SK-N-SH (cell line): ENCODE measurements at regions not wholly inside any gene's neighbourhood (a gene's known extent, or its start where the extent isn't known, plus 50 kb on each side); places are given as distances from the start of the nearest gene placed in this dataset.

ENCODE experiments used
- CTCF ChIA-PET: fragments of 300-600, 350-600 bp; formaldehyde crosslinking; extraction: SDS; loops from one replicate; lab custom pipeline; 2021; lab: Yijun Ruan, JAX
- POLR2A ChIA-PET: fragments of 350-600 bp; sonication (Branson Sonifier 250); formaldehyde crosslinking; extraction: SDS; loops from one replicate; lab custom pipeline; 2020; ENCODE audit warnings: antibody characterized with exemption, inconsistent platforms; lab: Yijun Ruan, JAX
- DNase-seq: peaks from one replicate; pipeline ENCODE4 v3.0.0; 2012
- H2AFZ ChIP-seq: fragments of 200-600 bp; sonication (generic); 2 replicates; pipeline ENCODE4 v1.8.1; 2016; ENCODE audit warnings: antibody characterized with exemption, mild to moderate bottlenecking, low read depth
- H3F3A ChIP-seq: fragments of 200-600 bp; sonication (generic); replicated peaks from 2 replicates; pipeline ENCODE3; 2016; ENCODE audit warnings: antibody characterized with exemption, mild to moderate bottlenecking; ENCODE audit not compliant: insufficient read depth
- H3K27ac ChIP-seq, 2 experiments: fragments of 200-500 bp in 1 of 2; fragments of 200-600 bp in 1 of 2; sonication (Bioruptor generic) in 1 of 2; sonication (generic), shearing (Covaris generic) in 1 of 2; 2 replicates each; pipeline versions ENCODE4 v1.5.1 to v1.6.1; 2014 to 2016; ENCODE audit warnings: low read depth in 2 of 2, inconsistent platforms in 1 of 2, low read length in 1 of 2, mild to moderate bottlenecking in 1 of 2, mixed read lengths in 1 of 2
- H3K27me3 ChIP-seq: fragments of 200-600 bp; sonication (generic), shearing (Covaris generic); 2 replicates; pipeline ENCODE4 v1.6.1; 2016; ENCODE audit warnings: mixed run types; ENCODE audit not compliant: insufficient read depth
- H3K36me3 ChIP-seq, 2 experiments: fragments of 200-500 bp in 1 of 2; fragments of 200-600 bp in 1 of 2; sonication (Bioruptor generic) in 1 of 2; sonication (generic) in 1 of 2; replicated peaks in 1 of 2; 2 replicates each; pipeline versions ENCODE3 to v1.5.1; 2014 to 2016; ENCODE audit warnings: low read length in 1 of 2, mild to moderate bottlenecking in 1 of 2; ENCODE audit not compliant: insufficient read depth in 2 of 2, control insufficient read depth in 1 of 2
- H3K4me1 ChIP-seq, 2 experiments: fragments of 200-500 bp in 1 of 2; fragments of 200-600 bp in 1 of 2; sonication (Bioruptor generic) in 1 of 2; sonication (generic), shearing (Covaris generic) in 1 of 2; 2 replicates each; pipeline versions ENCODE4 v1.5.1 to v1.6.1; 2014 to 2016; ENCODE audit warnings: low read depth in 1 of 2, low read length in 1 of 2, mixed run types in 1 of 2; ENCODE audit not compliant: insufficient read depth in 2 of 2, control insufficient read depth in 1 of 2
- H3K4me2 ChIP-seq: fragments of 200-600 bp; sonication (generic), shearing (Covaris generic); 2 replicates; pipeline ENCODE4 v1.6.1; 2017; ENCODE audit warnings: mixed run types
- H3K4me3 ChIP-seq, 2 experiments: fragments of 200-500 bp in 1 of 2; fragments of 200-600 bp in 1 of 2; sonication (Bioruptor generic) in 1 of 2; sonication (generic), shearing (Covaris generic) in 1 of 2; 2 replicates each; pipeline versions ENCODE4 v1.5.1 to v1.8.1; 2014 to 2016; ENCODE audit warnings: low read depth in 2 of 2, inconsistent platforms in 1 of 2, low read length in 1 of 2, mild to moderate bottlenecking in 1 of 2, mixed read lengths in 1 of 2, moderate library complexity in 1 of 2
- H3K79me2 ChIP-seq: fragments of 200-600 bp; sonication (generic); 2 replicates; pipeline ENCODE4 v1.8.1; 2017; ENCODE audit warnings: mild to moderate bottlenecking; ENCODE audit not compliant: insufficient read depth
- H3K9ac ChIP-seq: fragments of 200-600 bp; sonication (generic); 2 replicates; pipeline ENCODE4 v1.6.1; 2017; ENCODE audit warnings: mixed run types
- H3K9me2 ChIP-seq: fragments of 200-600 bp; sonication (generic); 2 replicates; pipeline ENCODE4 v1.6.1; 2017; ENCODE audit warnings: mixed run types
- H3K9me3 ChIP-seq: fragments of 200-600 bp; sonication (generic); 2 replicates; pipeline ENCODE4 v1.6.1; 2017; ENCODE audit warnings: mixed run types, mild to moderate bottlenecking, moderate library complexity
- H4K20me1 ChIP-seq: fragments of 200-600 bp; sonication (generic); 2 replicates; pipeline ENCODE4 v1.6.1; 2017; ENCODE audit warnings: mild to moderate bottlenecking, mixed run types; ENCODE audit not compliant: insufficient read depth
- ELF1 ChIP-seq: IDR thresholded peaks from 2 replicates; pipeline ENCODE4 v1.4.0; 2012
- EZH2phosphoT487 ChIP-seq: fragments of 200-600 bp; sonication (generic); IDR thresholded peaks from 2 replicates; pipeline ENCODE4 v1.6.1; 2017; ENCODE audit warnings: low read depth, mixed run types, mild to moderate bottlenecking, antibody characterized with exemption, moderate library complexity, borderline replicate concordance
- FOSL2 ChIP-seq: IDR thresholded peaks from 2 replicates; pipeline ENCODE4 v1.4.0; 2012; ENCODE audit warnings: low read depth, mild to moderate bottlenecking, moderate library complexity, borderline replicate concordance
- FOXJ3 ChIP-seq: sonication (generic); formaldehyde crosslinking; IDR thresholded peaks from 2 replicates; pipeline ENCODE4 v1.5.1; 2020; ENCODE audit warnings: mild to moderate bottlenecking, missing genetic modification reagents
- FOXM1 ChIP-seq: IDR thresholded peaks from 2 replicates; pipeline ENCODE4 v1.4.0; 2012; ENCODE audit warnings: low read depth, mild to moderate bottlenecking
- GABPA ChIP-seq: IDR thresholded peaks from 2 replicates; pipeline ENCODE4 v1.4.0; 2012; ENCODE audit warnings: low read depth, mild to moderate bottlenecking
- MEF2A ChIP-seq: IDR thresholded peaks from 2 replicates; pipeline ENCODE4 v1.4.0; 2012; ENCODE audit warnings: low read depth, borderline replicate concordance
- NRF1 ChIP-seq: IDR thresholded peaks from 2 replicates; pipeline ENCODE4 v1.6.1; 2012; ENCODE audit warnings: low read depth, mild to moderate bottlenecking, low read length
- RAD21 ChIP-seq: IDR thresholded peaks from 2 replicates; pipeline ENCODE4 v1.6.1; 2012; ENCODE audit warnings: mild to moderate bottlenecking, low read length
- RFX5 ChIP-seq: IDR thresholded peaks from 2 replicates; pipeline ENCODE4 v1.6.1; 2012; ENCODE audit warnings: mild to moderate bottlenecking, improper control_type of control experiment, low read length
- TEAD4 ChIP-seq: IDR thresholded peaks from 2 replicates; pipeline ENCODE4 v1.4.0; 2012; ENCODE audit warnings: mild to moderate bottlenecking, borderline replicate concordance; ENCODE audit not compliant: insufficient read depth
- WGBS: methylation state at CpG from one replicate; pipeline ENCODE4 v1.1.6; 2017; ENCODE audit warnings: low lambda C conversion rate; 5-methylcytosine and 5-hydroxymethylcytosine counted together
- TF ChIP-seq, protein P1 (sequence below): fragments of 200-600 bp; sonication (generic); IDR thresholded peaks from 2 replicates; pipeline ENCODE4 v1.6.1; 2017; ENCODE audit warnings: antibody characterized with exemption, mild to moderate bottlenecking, moderate library complexity
- TF ChIP-seq, protein P2 (sequence below): IDR thresholded peaks from 2 replicates; pipeline ENCODE4 v1.4.0; 2012; ENCODE audit warnings: low read depth
- TF ChIP-seq, protein P3 (sequence below): IDR thresholded peaks from 2 replicates; pipeline ENCODE4 v1.4.0; 2012; ENCODE audit warnings: low read depth, borderline replicate concordance
- TF ChIP-seq, protein P4 (sequence below): IDR thresholded peaks from 2 replicates; pipeline ENCODE4; 2012
- TF ChIP-seq, protein P5 (sequence below): IDR thresholded peaks from 2 replicates; pipeline ENCODE4 v1.4.0; 2012; ENCODE audit warnings: low read depth, borderline replicate concordance
- TF ChIP-seq, protein P6 (sequence below): IDR thresholded peaks from 2 replicates; pipeline ENCODE4 v1.6.1; 2012; ENCODE audit warnings: mild to moderate bottlenecking, low read depth, low read length, moderate library complexity

DNA sequence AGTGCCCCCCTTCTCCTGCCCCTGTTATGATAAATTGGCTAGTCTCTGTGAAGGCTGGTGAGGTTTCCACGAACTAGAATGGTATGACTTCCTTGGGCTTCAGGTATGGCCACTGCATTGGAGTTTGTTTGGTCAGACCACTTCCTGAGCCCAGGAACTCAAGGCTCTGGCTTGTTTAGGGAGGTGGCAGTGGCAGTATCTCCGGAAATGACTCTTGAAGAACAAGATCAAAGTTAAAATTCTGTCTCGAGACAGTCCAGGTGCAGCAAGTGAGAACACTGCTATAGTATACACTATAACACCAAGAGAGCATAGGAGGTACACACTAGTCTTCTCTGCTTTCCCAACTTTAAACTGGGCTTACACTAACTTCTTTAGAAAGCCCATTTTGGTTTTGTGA lies 309.1 kb downstream of the KLF12 start:
- no peak overlapping the region for H3K27ac ChIP-seq
- H3K4me1 ChIP-seq = peaks cover 0 to 2% of the 10 kb centered on the region in 2 experiments; a peak in 1 of 4 replicates
- no peak overlapping the region for H2AFZ ChIP-seq
- WGBS = 98% methylated on average over 3 of the region's 3 CpGs
- H4K20me1 ChIP-seq = no peaks in the 10 kb centered on the region
- H3K9me2 ChIP-seq = no peaks in the 10 kb centered on the region
- no peak overlapping the region for H3K4me2 ChIP-seq
- H3K4me3 ChIP-seq = no peak overlapping the region
- no peaks in the 10 kb centered on the region for H3K27me3 ChIP-seq
- ChIA-PET CTCF (no interaction called here), POLR2A (no interaction called here)
- H3F3A ChIP-seq = no peaks in the 10 kb centered on the region
- no peak for TF ChIP-seq EZH2phosphoT487
- TF ChIP-seq GABPA = no peak
- TF ChIP-seq, protein P1, sequence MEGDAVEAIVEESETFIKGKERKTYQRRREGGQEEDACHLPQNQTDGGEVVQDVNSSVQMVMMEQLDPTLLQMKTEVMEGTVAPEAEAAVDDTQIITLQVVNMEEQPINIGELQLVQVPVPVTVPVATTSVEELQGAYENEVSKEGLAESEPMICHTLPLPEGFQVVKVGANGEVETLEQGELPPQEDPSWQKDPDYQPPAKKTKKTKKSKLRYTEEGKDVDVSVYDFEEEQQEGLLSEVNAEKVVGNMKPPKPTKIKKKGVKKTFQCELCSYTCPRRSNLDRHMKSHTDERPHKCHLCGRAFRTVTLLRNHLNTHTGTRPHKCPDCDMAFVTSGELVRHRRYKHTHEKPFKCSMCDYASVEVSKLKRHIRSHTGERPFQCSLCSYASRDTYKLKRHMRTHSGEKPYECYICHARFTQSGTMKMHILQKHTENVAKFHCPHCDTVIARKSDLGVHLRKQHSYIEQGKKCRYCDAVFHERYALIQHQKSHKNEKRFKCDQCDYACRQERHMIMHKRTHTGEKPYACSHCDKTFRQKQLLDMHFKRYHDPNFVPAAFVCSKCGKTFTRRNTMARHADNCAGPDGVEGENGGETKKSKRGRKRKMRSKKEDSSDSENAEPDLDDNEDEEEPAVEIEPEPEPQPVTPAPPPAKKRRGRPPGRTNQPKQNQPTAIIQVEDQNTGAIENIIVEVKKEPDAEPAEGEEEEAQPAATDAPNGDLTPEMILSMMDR = no peak
- TF ChIP-seq RAD21 = no peak
- TF ChIP-seq, protein P2, sequence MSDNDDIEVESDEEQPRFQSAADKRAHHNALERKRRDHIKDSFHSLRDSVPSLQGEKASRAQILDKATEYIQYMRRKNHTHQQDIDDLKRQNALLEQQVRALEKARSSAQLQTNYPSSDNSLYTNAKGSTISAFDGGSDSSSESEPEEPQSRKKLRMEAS = no peak
- TF ChIP-seq ELF1 = no peak
- TF ChIP-seq, protein P3, sequence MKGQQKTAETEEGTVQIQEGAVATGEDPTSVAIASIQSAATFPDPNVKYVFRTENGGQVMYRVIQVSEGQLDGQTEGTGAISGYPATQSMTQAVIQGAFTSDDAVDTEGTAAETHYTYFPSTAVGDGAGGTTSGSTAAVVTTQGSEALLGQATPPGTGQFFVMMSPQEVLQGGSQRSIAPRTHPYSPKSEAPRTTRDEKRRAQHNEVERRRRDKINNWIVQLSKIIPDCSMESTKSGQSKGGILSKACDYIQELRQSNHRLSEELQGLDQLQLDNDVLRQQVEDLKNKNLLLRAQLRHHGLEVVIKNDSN = no peak
- no peak for TF ChIP-seq MEF2A
- no peaks in the 10 kb centered on the region for H3K9me3 ChIP-seq
- H3K9ac ChIP-seq = no peak overlapping the region
- no peaks in the 10 kb centered on the region for H3K36me3 ChIP-seq
- peaks cover 4% of the 10 kb centered on the region for H3K79me2 ChIP-seq
- no peak for DNase-seq

DNA sequence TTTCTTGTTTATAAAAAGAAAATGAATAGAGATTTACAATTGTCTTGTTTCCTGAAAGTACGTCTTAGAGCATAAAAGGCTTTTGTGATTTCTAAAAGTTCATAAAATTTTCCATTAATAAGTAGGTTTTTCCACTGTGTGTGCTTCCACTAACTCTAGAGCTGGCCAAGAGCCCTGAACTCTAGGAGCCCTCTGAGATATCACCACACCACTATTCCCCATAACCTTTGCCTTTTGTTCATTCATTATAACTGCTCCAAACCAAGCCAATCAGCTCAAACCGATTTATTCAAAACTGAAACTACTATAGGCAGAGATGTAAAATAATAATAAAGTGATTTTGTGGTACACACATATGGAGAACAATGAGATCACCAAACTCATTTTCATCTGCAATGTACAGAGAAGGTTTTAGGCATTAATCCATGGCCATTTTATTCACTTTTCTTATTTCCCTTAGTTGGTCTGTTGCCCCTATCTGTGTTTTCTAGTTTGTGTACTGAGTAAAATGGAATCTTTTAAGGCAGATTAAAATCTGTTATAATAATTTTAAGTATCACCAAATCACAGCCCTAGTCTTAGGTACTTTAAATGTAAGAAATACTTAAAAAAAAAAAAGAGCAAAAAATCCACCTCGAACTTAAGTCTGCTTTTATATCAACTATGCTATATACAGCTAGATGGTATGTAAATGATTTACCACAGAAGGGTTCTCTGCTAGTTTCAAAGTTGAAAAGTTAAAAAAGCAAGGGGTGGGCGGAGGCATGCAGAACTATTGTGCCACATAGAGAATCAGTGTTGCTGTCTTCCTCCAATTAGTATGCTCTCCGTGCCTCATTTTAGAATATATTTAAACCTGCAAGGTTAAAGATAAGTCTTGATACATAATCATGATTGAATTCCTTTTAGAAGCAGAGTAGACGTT lies 311.3 kb downstream of the KLF12 start:
- Histone ChIP-seq H3K9me2 (no peaks in the 10 kb centered on the region), H2AFZ (no peak overlapping the region), H3K4me3 (no peak overlapping the region), H4K20me1 (no peaks in the 10 kb centered on the region), H3K79me2 (peaks cover 3% of the 10 kb centered on the region), H3K4me2 (no peak overlapping the region), H3K4me1 (no peaks in the 10 kb centered on the region; a peak in 1 of 4 replicates), H3F3A (no peaks in the 10 kb centered on the region), H3K36me3 (no peaks in the 10 kb centered on the region), H3K9ac (no peak overlapping the region), H3K9me3 (no peaks in the 10 kb centered on the region), H3K27ac (no peak overlapping the region), H3K27me3 (no peaks in the 10 kb centered on the region)
- 96% methylated on average over 6 of the region's 6 CpGs for WGBS
- CTCF ChIA-PET = interaction anchor here (0.7 to 2.3 kb wide), 3 partner anchors 10 to 68 kb away, joined by 3 to 8 read pairs (median 3); no protein-coding TSS in a partner anchor
- DNase-seq = no peak
- POLR2A ChIA-PET = no interaction called here
- TF ChIP-seq RFX5 (no peak), NRF1 (no peak), FOXJ3 (CRISPR knock-in tag) (no peak), ELF1 (no peak), FOSL2 (no peak), TEAD4 (no peak), FOXM1 (no peak)
- TF ChIP-seq, protein P4, sequence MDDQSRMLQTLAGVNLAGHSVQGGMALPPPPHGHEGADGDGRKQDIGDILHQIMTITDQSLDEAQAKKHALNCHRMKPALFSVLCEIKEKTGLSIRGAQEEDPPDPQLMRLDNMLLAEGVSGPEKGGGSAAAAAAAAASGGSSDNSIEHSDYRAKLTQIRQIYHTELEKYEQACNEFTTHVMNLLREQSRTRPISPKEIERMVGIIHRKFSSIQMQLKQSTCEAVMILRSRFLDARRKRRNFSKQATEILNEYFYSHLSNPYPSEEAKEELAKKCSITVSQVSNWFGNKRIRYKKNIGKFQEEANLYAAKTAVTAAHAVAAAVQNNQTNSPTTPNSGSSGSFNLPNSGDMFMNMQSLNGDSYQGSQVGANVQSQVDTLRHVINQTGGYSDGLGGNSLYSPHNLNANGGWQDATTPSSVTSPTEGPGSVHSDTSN = no peak
- TF ChIP-seq, protein P5, sequence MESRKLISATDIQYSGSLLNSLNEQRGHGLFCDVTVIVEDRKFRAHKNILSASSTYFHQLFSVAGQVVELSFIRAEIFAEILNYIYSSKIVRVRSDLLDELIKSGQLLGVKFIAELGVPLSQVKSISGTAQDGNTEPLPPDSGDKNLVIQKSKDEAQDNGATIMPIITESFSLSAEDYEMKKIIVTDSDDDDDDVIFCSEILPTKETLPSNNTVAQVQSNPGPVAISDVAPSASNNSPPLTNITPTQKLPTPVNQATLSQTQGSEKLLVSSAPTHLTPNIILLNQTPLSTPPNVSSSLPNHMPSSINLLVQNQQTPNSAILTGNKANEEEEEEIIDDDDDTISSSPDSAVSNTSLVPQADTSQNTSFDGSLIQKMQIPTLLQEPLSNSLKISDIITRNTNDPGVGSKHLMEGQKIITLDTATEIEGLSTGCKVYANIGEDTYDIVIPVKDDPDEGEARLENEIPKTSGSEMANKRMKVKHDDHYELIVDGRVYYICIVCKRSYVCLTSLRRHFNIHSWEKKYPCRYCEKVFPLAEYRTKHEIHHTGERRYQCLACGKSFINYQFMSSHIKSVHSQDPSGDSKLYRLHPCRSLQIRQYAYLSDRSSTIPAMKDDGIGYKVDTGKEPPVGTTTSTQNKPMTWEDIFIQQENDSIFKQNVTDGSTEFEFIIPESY = no peak
- TF ChIP-seq, protein P6, sequence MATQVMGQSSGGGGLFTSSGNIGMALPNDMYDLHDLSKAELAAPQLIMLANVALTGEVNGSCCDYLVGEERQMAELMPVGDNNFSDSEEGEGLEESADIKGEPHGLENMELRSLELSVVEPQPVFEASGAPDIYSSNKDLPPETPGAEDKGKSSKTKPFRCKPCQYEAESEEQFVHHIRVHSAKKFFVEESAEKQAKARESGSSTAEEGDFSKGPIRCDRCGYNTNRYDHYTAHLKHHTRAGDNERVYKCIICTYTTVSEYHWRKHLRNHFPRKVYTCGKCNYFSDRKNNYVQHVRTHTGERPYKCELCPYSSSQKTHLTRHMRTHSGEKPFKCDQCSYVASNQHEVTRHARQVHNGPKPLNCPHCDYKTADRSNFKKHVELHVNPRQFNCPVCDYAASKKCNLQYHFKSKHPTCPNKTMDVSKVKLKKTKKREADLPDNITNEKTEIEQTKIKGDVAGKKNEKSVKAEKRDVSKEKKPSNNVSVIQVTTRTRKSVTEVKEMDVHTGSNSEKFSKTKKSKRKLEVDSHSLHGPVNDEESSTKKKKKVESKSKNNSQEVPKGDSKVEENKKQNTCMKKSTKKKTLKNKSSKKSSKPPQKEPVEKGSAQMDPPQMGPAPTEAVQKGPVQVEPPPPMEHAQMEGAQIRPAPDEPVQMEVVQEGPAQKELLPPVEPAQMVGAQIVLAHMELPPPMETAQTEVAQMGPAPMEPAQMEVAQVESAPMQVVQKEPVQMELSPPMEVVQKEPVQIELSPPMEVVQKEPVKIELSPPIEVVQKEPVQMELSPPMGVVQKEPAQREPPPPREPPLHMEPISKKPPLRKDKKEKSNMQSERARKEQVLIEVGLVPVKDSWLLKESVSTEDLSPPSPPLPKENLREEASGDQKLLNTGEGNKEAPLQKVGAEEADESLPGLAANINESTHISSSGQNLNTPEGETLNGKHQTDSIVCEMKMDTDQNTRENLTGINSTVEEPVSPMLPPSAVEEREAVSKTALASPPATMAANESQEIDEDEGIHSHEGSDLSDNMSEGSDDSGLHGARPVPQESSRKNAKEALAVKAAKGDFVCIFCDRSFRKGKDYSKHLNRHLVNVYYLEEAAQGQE = no peak
